C4-2B (cell line): ENCODE measurements at regions not wholly inside any gene's neighbourhood (a gene's known extent, or its start where the extent isn't known, plus 50 kb on each side); places are given as distances from the start of the nearest gene placed in this dataset.
A peak's percentile ranks its signal among the peaks of the same experiment; 100 is the strongest.

Experiments used
- H3K27ac ChIP-seq: fragments of 450-650 bp; 2 replicates; pipeline ENCODE4 v1.5.1; 2017
- ZFX ChIP-seq: fragments of 450-650 bp; IDR thresholded peaks from 2 replicates; pipeline ENCODE4 v1.6.1; 2017
- TF ChIP-seq, protein P1 (sequence below): fragments of 450-650 bp; conservative IDR thresholded peaks from 2 replicates; pipeline ENCODE4 v1.5.1; 2017; ENCODE audit warnings: mild to moderate bottlenecking

DNA sequence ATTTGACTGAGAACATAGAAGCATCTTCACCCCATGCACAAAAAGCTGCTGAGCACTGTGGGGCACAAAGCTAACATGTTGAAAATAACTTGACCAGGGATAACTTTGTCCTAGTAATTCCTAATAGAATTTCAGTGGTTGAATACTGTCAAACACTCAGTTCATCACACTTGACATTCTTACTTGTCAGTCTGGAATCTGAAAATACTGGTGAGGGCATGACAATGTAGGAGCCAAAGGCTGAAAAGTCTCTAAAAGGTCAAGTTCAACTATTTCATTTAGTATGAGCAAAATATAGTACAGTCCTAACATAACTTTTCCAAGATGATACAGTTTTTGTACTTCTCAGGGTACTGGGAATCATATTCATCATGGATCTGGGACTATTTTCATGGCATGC lies 504.4 kb upstream of the LMO3 start:
- H3K27ac ChIP-seq = no peak overlapping the region
- TF ChIP-seq ZFX = no peak

DNA sequence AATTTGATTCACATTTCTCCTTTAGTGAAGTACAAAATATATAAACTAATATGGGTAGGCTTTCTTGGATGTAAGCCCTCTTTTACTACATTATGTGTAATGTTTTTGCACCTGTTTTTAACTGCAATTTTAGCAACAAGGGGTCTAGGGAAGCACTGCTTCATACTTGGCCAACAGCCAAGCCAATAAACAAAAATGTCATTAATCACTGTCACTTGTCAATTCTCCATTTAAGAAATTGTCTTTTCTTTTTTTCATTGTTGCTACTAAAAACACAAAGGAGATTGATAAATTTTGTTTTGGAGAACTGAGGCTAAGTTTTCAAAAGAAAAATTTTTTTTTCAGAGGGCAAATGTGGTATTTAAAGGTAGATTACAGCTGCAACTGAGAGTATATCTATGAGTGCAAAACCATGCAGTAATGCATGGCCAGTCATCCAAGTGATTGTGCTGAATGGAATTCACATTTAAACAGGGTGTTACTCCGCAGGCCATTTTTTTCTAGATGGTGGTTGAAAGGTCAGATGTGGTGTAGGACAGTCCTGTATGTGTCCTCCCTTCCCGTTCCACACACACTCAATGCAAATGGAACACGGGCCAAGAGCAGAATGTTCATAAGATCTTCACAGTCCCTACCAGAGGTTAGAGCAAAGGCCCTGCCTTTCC lies 503.0 kb upstream of the LMO3 start:
- H3K27ac ChIP-seq = no peak overlapping the region
- TF ChIP-seq, protein P1, sequence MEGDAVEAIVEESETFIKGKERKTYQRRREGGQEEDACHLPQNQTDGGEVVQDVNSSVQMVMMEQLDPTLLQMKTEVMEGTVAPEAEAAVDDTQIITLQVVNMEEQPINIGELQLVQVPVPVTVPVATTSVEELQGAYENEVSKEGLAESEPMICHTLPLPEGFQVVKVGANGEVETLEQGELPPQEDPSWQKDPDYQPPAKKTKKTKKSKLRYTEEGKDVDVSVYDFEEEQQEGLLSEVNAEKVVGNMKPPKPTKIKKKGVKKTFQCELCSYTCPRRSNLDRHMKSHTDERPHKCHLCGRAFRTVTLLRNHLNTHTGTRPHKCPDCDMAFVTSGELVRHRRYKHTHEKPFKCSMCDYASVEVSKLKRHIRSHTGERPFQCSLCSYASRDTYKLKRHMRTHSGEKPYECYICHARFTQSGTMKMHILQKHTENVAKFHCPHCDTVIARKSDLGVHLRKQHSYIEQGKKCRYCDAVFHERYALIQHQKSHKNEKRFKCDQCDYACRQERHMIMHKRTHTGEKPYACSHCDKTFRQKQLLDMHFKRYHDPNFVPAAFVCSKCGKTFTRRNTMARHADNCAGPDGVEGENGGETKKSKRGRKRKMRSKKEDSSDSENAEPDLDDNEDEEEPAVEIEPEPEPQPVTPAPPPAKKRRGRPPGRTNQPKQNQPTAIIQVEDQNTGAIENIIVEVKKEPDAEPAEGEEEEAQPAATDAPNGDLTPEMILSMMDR = no peak
- TF ChIP-seq ZFX = no peak

DNA sequence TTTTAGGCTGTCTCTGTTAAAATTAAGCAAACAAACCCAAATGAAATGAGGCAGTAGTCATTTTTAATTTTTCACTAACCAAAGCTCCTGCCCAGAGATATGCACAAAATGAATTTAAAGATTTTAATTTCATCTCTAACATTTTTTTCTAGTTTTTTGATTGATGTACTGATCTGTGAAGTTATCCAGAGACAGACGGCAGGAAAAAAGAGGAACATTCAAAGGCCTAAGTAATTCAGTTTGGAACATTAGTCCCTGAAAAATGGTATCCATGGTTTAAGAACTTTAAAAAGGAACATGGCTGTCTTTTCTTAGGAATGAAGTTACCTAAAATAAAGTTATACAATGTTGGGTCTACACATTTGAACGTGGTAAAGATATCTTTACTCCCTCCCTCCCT lies 498.8 kb upstream of the LMO3 start:
- TF ChIP-seq, protein P1 = no peak
- no peak overlapping the region for H3K27ac ChIP-seq

DNA sequence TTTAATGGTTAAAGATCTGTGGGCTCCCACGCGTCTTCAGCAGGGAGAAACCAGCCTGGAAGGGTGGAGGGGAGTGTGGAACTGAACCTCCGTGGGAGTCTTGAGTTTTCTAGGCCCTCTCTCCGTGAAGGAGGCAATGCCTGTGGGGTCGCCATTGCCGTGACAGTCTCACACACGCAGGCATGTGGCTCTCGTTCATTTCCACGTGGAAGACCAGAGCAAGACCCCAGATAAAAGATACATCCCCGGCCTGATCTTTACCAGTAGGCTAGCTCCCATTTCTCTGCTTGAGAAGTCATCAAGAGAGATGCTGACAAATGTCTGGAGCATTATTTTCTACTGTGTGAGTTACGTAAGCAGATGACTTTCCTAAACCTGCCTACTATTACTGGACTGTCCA lies 491.7 kb upstream of the LMO3 start:
- no peak for TF ChIP-seq ZFX
- TF ChIP-seq, protein P1 = no peak
- H3K27ac ChIP-seq = no peak overlapping the region

DNA sequence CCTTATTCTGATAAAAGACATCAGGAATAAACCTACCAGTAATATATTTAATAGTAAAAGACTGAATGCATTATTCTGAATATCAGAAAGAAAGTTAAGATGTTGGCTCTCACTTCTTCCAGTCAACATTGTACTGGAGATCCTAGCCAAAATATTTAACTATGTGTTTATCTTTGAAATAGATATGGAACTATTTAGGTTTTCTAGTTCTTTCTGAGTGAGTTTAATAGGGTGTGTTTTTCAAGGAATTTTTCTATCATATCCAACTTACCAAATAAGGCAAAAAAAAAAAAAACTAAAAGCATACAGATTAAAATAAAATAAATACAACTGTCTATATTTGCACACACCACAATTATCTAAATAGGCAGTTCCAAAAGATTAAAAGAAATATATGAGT lies 478.9 kb upstream of the LMO3 start:
- H3K27ac ChIP-seq = no peak overlapping the region
- TF ChIP-seq, protein P1 = no peak

DNA sequence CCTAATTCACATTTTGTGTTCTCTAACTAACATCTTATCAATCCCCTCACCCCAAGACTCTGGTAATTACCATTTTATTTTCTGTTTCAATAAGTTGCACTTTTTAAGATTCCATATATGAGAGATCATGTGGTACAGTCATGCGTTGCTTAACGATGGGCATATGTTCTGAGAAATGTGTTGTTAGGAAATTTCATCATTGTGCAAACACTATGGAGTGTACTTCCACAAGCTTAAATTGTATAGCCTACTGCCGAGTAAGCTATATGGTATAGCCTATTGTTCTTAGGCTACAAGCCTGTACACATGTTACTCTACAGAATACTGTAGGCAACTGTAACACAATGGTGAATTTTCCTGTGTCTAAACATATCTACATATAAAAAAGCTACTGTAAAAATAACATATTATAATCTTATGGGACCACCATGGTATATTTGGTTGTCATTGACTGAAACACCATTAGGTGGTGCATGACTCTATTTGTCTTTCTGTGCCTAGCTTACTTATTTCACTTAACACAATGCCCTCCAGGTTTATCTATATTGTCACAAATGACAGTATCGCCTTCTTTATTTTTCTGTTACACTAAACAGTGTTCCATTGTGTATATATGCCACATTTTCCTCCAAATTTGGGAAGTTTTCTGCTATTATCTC lies 473.4 kb upstream of the LMO3 start:
- no peak overlapping the region for H3K27ac ChIP-seq
- TF ChIP-seq ZFX = no peak
- TF ChIP-seq, protein P1 = peak; percentile 26

DNA sequence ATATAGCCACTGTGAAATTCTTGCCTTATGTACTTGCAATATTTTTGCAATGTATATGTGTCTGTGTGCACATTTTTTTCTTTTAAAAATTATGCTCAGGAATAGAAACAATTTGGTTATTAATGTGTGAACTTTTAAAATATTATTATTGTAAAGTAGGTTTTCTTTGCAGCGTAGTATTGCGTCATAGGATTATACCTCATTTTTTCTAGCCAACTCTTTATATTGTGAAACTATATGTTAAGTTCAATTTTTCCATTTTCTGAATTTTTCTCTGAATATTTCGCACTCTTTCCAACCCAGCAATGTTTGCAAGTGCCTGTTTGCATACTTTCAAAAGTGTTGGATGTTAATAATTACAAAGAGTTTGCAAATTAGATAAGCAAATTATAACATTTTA lies 471.6 kb upstream of the LMO3 start:
- no peak overlapping the region for H3K27ac ChIP-seq
- TF ChIP-seq, protein P1 = no peak
- no peak for TF ChIP-seq ZFX

DNA sequence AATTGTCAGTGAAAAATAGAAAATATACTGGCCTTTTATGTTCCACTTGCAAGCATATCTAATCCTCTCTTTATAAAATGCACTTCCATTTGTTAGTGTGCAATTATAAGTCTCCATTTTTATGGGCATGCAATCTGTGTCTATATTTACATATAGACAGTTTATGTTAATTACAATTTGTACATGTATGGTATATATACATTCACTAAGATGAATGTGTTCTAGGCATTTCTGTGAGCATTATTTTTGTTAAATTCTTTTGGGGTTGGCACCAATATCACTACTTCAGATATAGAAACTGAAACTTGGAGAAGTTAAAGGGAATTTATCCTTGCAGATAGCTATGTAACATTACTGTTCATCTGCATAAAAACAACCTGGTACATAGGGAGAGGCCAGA lies 470.8 kb upstream of the LMO3 start:
- H3K27ac ChIP-seq = no peak overlapping the region
- TF ChIP-seq, protein P1 = no peak
- TF ChIP-seq ZFX = no peak
